K562 (cell line): ENCODE measurements at regions not wholly inside any gene's neighbourhood (a gene's known extent, or its start where the extent isn't known, plus 50 kb on each side); places are given as distances from the start of the nearest gene placed in this dataset.

Source experiments
- AFF1 ChIP-seq, 2 experiments: fragments of 450-650 bp; IDR thresholded peaks; 2 replicates each; pipeline ENCODE4 v1.6.1; 2018; ENCODE audit warnings: mild to moderate bottlenecking in 2 of 2, low read depth in 1 of 2; ENCODE audit not compliant: partially characterized antibody in 2 of 2
- ATF3 ChIP-seq, 2 experiments: fragments of 450-650 bp in 1 of 2; sonication (generic) in 1 of 2; formaldehyde crosslinking in 1 of 2; IDR thresholded peaks in 1 of 2; conservative IDR thresholded peaks in 1 of 2; 2 replicates each; pipeline versions ENCODE4 v1.6.1 to v1.8.1; 2016 to 2023; ENCODE audit warnings: mild to moderate bottlenecking in 2 of 2, moderate library complexity in 2 of 2, inconsistent platforms in 1 of 2, missing genetic modification reagents in 1 of 2
- CHD7 ChIP-seq: fragments of 200-600 bp; sonication (generic); IDR thresholded peaks from one replicate; pipeline ENCODE4 v1.6.1; 2012; ENCODE audit warnings: mild to moderate bottlenecking, low read depth, low read length, inconsistent platforms
- ETS1 ChIP-seq: conservative IDR thresholded peaks from 2 replicates; pipeline ENCODE4 v1.6.1; 2011; ENCODE audit warnings: low read depth, mild to moderate bottlenecking, low read length; ENCODE audit not compliant: control insufficient read depth
- HNRNPL ChIP-seq: fragments of 200-400 bp; formaldehyde crosslinking; IDR thresholded peaks from 2 replicates; pipeline ENCODE4 v1.6.1; 2017; ENCODE audit warnings: low read depth, mild to moderate bottlenecking, low read length
- NELFE ChIP-seq: IDR thresholded peaks from 2 replicates; pipeline ENCODE4 v1.6.1; 2011; ENCODE audit warnings: mild to moderate bottlenecking; ENCODE audit not compliant: insufficient read depth, insufficient read length
- TCF7L2 ChIP-seq: fragments of 150-350 bp; IDR thresholded peaks from 2 replicates; pipeline ENCODE4 v1.6.1; 2016; ENCODE audit warnings: low read depth, mild to moderate bottlenecking, low read length, moderate library complexity

GRCh38 chr22:48256041-48256739 lies 1493.7 kb downstream of the TBC1D22A start (continued):
- no peak for TF ChIP-seq CHD7
- no peak for TF ChIP-seq TCF7L2
- TF ChIP-seq AFF1 (IDR thresholded peaks at IDR 0.05; ENCODE audit: low read depth in 1 of 2, partially characterized antibody in 2 of 2) = no peak
- no peak for TF ChIP-seq HNRNPL
- TF ChIP-seq ETS1 = no peak
- no peak for TF ChIP-seq ATF3 (IDR thresholded peaks at IDR 0.05)
- no peak for TF ChIP-seq ATF3 (CRISPR knock-in tag; conservative IDR thresholded peaks at IDR 0.05)
- no peak for TF ChIP-seq NELFE
